ENCODE measurements at regions not wholly inside any gene's neighbourhood (a gene's known extent, or its start where the extent isn't known, plus 50 kb on each side); places are given as distances from the start of the nearest gene placed in this dataset.

- DNase-seq (ENCODE audit: low read depth in 1 of 2, low spot score in 1 of 2) = no peak
- H3K27ac ChIP-seq (replicated peaks) = no peak overlapping the region
- TF ChIP-seq, protein P1, sequence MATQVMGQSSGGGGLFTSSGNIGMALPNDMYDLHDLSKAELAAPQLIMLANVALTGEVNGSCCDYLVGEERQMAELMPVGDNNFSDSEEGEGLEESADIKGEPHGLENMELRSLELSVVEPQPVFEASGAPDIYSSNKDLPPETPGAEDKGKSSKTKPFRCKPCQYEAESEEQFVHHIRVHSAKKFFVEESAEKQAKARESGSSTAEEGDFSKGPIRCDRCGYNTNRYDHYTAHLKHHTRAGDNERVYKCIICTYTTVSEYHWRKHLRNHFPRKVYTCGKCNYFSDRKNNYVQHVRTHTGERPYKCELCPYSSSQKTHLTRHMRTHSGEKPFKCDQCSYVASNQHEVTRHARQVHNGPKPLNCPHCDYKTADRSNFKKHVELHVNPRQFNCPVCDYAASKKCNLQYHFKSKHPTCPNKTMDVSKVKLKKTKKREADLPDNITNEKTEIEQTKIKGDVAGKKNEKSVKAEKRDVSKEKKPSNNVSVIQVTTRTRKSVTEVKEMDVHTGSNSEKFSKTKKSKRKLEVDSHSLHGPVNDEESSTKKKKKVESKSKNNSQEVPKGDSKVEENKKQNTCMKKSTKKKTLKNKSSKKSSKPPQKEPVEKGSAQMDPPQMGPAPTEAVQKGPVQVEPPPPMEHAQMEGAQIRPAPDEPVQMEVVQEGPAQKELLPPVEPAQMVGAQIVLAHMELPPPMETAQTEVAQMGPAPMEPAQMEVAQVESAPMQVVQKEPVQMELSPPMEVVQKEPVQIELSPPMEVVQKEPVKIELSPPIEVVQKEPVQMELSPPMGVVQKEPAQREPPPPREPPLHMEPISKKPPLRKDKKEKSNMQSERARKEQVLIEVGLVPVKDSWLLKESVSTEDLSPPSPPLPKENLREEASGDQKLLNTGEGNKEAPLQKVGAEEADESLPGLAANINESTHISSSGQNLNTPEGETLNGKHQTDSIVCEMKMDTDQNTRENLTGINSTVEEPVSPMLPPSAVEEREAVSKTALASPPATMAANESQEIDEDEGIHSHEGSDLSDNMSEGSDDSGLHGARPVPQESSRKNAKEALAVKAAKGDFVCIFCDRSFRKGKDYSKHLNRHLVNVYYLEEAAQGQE (IDR thresholded peaks at IDR 0.05; ENCODE audit: insufficient replicate concordance, low read depth) = no peak
- no peak for TF ChIP-seq GABPA (IDR thresholded peaks at IDR 0.05; ENCODE audit: low read depth)
- TF ChIP-seq SPI1 (IDR thresholded peaks at IDR 0.05; ENCODE audit: borderline replicate concordance, low read depth) = no peak
- TF ChIP-seq, protein P2, sequence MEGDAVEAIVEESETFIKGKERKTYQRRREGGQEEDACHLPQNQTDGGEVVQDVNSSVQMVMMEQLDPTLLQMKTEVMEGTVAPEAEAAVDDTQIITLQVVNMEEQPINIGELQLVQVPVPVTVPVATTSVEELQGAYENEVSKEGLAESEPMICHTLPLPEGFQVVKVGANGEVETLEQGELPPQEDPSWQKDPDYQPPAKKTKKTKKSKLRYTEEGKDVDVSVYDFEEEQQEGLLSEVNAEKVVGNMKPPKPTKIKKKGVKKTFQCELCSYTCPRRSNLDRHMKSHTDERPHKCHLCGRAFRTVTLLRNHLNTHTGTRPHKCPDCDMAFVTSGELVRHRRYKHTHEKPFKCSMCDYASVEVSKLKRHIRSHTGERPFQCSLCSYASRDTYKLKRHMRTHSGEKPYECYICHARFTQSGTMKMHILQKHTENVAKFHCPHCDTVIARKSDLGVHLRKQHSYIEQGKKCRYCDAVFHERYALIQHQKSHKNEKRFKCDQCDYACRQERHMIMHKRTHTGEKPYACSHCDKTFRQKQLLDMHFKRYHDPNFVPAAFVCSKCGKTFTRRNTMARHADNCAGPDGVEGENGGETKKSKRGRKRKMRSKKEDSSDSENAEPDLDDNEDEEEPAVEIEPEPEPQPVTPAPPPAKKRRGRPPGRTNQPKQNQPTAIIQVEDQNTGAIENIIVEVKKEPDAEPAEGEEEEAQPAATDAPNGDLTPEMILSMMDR (IDR thresholded peaks at IDR 0.05; ENCODE audit: insufficient read depth, low read length) = no peak
- no peak for TF ChIP-seq POLR2AphosphoS5 (IDR thresholded peaks at IDR 0.05; ENCODE audit: low read depth)
- no peaks in the 10 kb centered on the region for H3K27me3 ChIP-seq (ENCODE audit: insufficient read depth, poor library complexity, severe bottlenecking)
- no peak overlapping the region for H3K4me3 ChIP-seq (replicated peaks; ENCODE audit: insufficient read depth, low read length)
Observed at GRCh38 chr2:15801439-15801838, 138.9 kb upstream of the MYCN start.

GRCh38 chr2:15801904-15802303, 138.4 kb upstream of the MYCN start:
- no peak overlapping the region for H3K4me3 ChIP-seq (replicated peaks; ENCODE audit: insufficient read depth, low read length)

DNA sequence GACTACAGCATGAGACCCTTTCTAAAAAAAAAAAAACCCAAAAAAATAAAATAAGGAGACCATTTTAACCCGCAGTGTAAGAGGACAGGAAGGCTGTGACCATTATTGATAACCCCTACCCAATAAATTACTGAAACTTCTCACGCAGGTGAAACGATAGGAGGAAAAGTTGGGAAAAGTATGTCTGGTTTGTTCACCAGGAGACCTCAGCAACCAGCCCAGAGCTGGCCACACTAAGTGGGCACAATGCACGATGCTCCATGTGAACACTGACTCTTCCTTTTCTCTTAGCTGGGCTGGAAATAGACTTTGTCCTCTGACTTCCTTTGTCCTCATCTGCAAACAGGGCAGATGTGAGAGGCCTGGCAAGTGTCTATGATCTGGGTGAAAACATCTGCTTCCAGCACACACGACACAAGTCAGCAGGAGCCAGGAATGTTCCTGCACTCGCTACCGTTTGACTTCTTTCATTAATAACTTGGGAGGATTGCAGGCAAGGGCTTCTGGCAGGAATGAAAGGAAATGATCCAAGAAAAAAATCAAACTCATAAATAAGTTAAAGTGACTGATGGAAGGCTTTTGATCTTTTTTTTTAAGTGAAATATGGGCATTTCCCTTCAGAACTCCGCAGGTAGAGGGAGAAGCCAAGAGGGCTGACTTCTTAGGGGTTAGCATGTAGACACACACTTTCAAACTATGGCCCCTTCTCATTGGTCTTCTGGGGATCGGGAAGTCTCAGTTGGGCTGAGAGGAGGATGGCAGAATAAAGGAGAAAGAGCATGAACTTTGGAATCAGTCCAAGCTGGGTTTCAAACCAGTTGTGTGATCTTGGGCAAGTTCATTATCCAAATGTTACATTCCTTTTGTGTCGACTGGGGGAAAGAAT, 137.4 kb upstream of the MYCN start:
- DNase-seq (ENCODE audit: low read depth in 1 of 2, low spot score in 1 of 2) = no peak
- no peak overlapping the region for H3K27ac ChIP-seq (replicated peaks)
- H3K4me3 ChIP-seq (replicated peaks; ENCODE audit: insufficient read depth, low read length) = no peak overlapping the region
- TF ChIP-seq POLR2AphosphoS5 (IDR thresholded peaks at IDR 0.05; ENCODE audit: low read depth) = no peak
- TF ChIP-seq, protein P1 (IDR thresholded peaks at IDR 0.05; ENCODE audit: insufficient replicate concordance, low read depth) = no peak
- TF ChIP-seq SPI1 (IDR thresholded peaks at IDR 0.05; ENCODE audit: borderline replicate concordance, low read depth) = no peak
- TF ChIP-seq, protein P2 (IDR thresholded peaks at IDR 0.05; ENCODE audit: insufficient read depth, low read length) = no peak
- TF ChIP-seq GABPA (IDR thresholded peaks at IDR 0.05; ENCODE audit: low read depth) = no peak
- H3K27me3 ChIP-seq (ENCODE audit: insufficient read depth, poor library complexity, severe bottlenecking) = no peaks in the 10 kb centered on the region

More at GRCh38 chr2:15801904-15802303, 138.4 kb upstream of the MYCN start:
- no peak overlapping the region for H3K27ac ChIP-seq (replicated peaks)
- no peak for TF ChIP-seq POLR2AphosphoS5 (IDR thresholded peaks at IDR 0.05; ENCODE audit: low read depth)
- no peak for TF ChIP-seq SPI1 (IDR thresholded peaks at IDR 0.05; ENCODE audit: borderline replicate concordance, low read depth)
- TF ChIP-seq GABPA (IDR thresholded peaks at IDR 0.05; ENCODE audit: low read depth) = no peak
- TF ChIP-seq, protein P2 (IDR thresholded peaks at IDR 0.05; ENCODE audit: insufficient read depth, low read length) = no peak
- TF ChIP-seq, protein P1 (IDR thresholded peaks at IDR 0.05; ENCODE audit: insufficient replicate concordance, low read depth) = no peak
- no peaks in the 10 kb centered on the region for H3K27me3 ChIP-seq (ENCODE audit: insufficient read depth, poor library complexity, severe bottlenecking)
- no peak for DNase-seq (ENCODE audit: low read depth in 1 of 2, low spot score in 1 of 2)

Data from HL-60 (cell line).